ENCODE measurements at regions not wholly inside any gene's neighbourhood (a gene's known extent, or its start where the extent isn't known, plus 50 kb on each side); places are given as distances from the start of the nearest gene placed in this dataset.
"Not testable (repeated sequence)": the region's sequence is repeated elsewhere in the genome, so short reads cannot be mapped to it uniquely, and the experiment has no call there.

GRCh38 chr5:57745700-57746651, 263.4 kb upstream of the ACTBL2 start:
- no peak for TF ChIP-seq CTCF (IDR thresholded peaks at IDR 0.05; ENCODE audit: low read depth, low read length)
- H3K4me3 ChIP-seq (ENCODE audit: low read depth, low read length), result no peak overlapping the region

GRCh38 chr5:57745029-57745428, 262.4 kb upstream of the ACTBL2 start:
- TF ChIP-seq CTCF (IDR thresholded peaks at IDR 0.05; ENCODE audit: low read depth, low read length), result no peak
- H3K4me3 ChIP-seq (ENCODE audit: low read depth, low read length), result no peak overlapping the region

GRCh38 chr5:57741336-57741735, 258.7 kb upstream of the ACTBL2 start:
- no peak for TF ChIP-seq CTCF (IDR thresholded peaks at IDR 0.05; ENCODE audit: low read depth, low read length)
- H3K4me3 ChIP-seq (ENCODE audit: low read depth, low read length), result no peak overlapping the region

GRCh38 chr5:57738787-57739186, 256.2 kb upstream of the ACTBL2 start:
- no peak overlapping the region for H3K4me3 ChIP-seq (ENCODE audit: low read depth, low read length)
- TF ChIP-seq CTCF (IDR thresholded peaks at IDR 0.05; ENCODE audit: low read depth, low read length), result no peak

- H3K4me3 ChIP-seq (ENCODE audit: low read depth, low read length), result no peak overlapping the region
- no peak for TF ChIP-seq CTCF (IDR thresholded peaks at IDR 0.05; ENCODE audit: low read depth, low read length)
Observed at GRCh38 chr5:57738301-57738700, 255.7 kb upstream of the ACTBL2 start.

- no peak for TF ChIP-seq CTCF (IDR thresholded peaks at IDR 0.05; ENCODE audit: low read depth, low read length)
Observed at GRCh38 chr5:57736716-57737115, 254.1 kb upstream of the ACTBL2 start.

GRCh38 chr5:57735279-57736153, 252.9 kb upstream of the ACTBL2 start:
- H3K4me3 ChIP-seq (ENCODE audit: low read depth, low read length), result not testable (repeated sequence)

More at GRCh38 chr5:57736716-57737115, 254.1 kb upstream of the ACTBL2 start:
- H3K4me3 ChIP-seq (ENCODE audit: low read depth, low read length), result no peak overlapping the region
